HG03060 (cell line): ENCODE measurements at regions not wholly inside any gene's neighbourhood (a gene's known extent, or its start where the extent isn't known, plus 50 kb on each side); places are given as distances from the start of the nearest gene placed in this dataset.
"Not testable (repeated sequence)": the region's sequence is repeated elsewhere in the genome, so short reads cannot be mapped to it uniquely, and the experiment has no call there.

Experiments used
- ATAC-seq: cut with Tn5 transposase; IDR thresholded peaks from one replicate; pipeline ENCODE4 v1.9.1; 2021; ENCODE audit warnings: low read depth, moderate number of reproducible peaks; ENCODE audit not compliant: unreplicated experiment

- no peak for ATAC-seq
Measured at GRCh38 chr15:81839387-81839786, 206.4 kb downstream of the MEX3B start.

GRCh38 chr15:81835731-81836130 lies 210.1 kb downstream of the MEX3B start:
- no peak for ATAC-seq

GRCh38 chr15:81830520-81830919 lies 215.3 kb downstream of the MEX3B start:
- ATAC-seq: no peak

GRCh38 chr15:81829918-81830317 lies 215.9 kb downstream of the MEX3B start:
- ATAC-seq: no peak

GRCh38 chr15:81828135-81828534 lies 217.7 kb downstream of the MEX3B start:
- ATAC-seq: no peak

- ATAC-seq: no peak
Measured at GRCh38 chr15:81825136-81825535, 220.7 kb downstream of the MEX3B start.

GRCh38 chr15:81822587-81822986 lies 223.2 kb downstream of the MEX3B start:
- ATAC-seq: not testable (repeated sequence)

GRCh38 chr15:81819924-81820635 lies 225.7 kb downstream of the MEX3B start:
- no peak for ATAC-seq

- ATAC-seq: no peak
Measured at GRCh38 chr15:81814882-81815455, 230.8 kb downstream of the MEX3B start.

GRCh38 chr15:81813215-81813614 lies 232.6 kb downstream of the MEX3B start:
- no peak for ATAC-seq

GRCh38 chr15:81812456-81812855 lies 233.4 kb downstream of the MEX3B start:
- no peak for ATAC-seq

GRCh38 chr15:81811736-81812135 lies 234.1 kb downstream of the MEX3B start:
- ATAC-seq: no peak

GRCh38 chr15:81809543-81809942 lies 236.3 kb downstream of the MEX3B start:
- no peak for ATAC-seq

- ATAC-seq: no peak
Measured at GRCh38 chr15:81807806-81808205, 238.0 kb downstream of the MEX3B start.

- no peak for ATAC-seq
Measured at GRCh38 chr15:81807186-81807585, 238.6 kb downstream of the MEX3B start.

- no peak for ATAC-seq
Measured at GRCh38 chr15:81795899-81796298, 249.9 kb downstream of the MEX3B start.

GRCh38 chr15:81792646-81793045 lies 253.2 kb downstream of the MEX3B start:
- no peak for ATAC-seq

GRCh38 chr15:81791322-81791721 lies 254.5 kb downstream of the MEX3B start:
- not testable (repeated sequence) for ATAC-seq

GRCh38 chr15:81789403-81789802 lies 256.4 kb downstream of the MEX3B start:
- no peak for ATAC-seq

GRCh38 chr15:81786776-81787175 lies 259.0 kb downstream of the MEX3B start:
- no peak for ATAC-seq

- ATAC-seq: no peak
Measured at GRCh38 chr15:81785679-81786078, 260.1 kb downstream of the MEX3B start.

- no peak for ATAC-seq
Measured at GRCh38 chr15:81785181-81785580, 260.6 kb downstream of the MEX3B start.
